Left kidney (tissue), 1 donor: ENCODE measurements at regions not wholly inside any gene's neighbourhood (a gene's known extent, or its start where the extent isn't known, plus 50 kb on each side); places are given as distances from the start of the nearest gene placed in this dataset.

Source experiments
- DNase-seq: peaks from one replicate; pipeline ENCODE4 v3.0.0-alpha.2; 2013

DNA sequence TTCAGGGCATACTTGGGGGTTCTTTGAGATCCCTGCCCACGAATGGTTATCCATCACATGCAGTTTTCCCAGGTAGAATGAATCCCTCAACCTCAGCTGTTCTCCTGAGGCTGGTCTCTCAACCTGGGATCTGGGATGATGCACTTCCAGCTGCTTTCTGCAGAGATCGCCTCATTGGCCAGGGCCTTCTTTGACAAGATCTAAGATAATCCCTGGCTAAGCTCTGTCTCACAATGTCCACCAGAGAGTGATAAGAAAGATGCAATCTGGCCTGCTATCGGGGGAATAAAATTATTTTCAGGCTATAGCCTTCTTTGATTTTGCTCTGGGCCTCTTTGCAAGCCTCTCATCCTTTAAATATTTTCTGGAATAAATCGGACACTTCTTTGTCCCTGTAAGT is 1021.1 kb downstream of the EFNB2 start:
- no peak for DNase-seq

DNA sequence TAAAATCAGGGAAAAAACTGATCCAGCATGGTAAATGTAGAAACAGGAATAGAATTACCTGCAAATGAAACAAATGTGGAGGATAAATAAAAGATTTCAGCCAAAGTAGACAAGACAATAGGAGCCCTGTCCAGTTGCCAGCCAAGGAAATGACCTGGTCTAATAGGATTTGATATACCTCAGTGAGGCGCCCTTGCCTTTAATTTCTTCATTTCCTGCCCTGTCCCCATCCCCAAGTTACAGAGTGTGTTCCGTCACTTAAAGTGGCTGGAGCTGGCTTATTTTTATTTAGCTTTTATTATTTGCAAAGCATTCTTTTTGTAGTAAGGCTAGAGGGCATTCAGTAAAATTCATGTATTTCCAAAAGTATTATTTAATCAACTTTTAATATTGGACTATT is 1022.0 kb downstream of the EFNB2 start:
- DNase-seq = no peak

DNA sequence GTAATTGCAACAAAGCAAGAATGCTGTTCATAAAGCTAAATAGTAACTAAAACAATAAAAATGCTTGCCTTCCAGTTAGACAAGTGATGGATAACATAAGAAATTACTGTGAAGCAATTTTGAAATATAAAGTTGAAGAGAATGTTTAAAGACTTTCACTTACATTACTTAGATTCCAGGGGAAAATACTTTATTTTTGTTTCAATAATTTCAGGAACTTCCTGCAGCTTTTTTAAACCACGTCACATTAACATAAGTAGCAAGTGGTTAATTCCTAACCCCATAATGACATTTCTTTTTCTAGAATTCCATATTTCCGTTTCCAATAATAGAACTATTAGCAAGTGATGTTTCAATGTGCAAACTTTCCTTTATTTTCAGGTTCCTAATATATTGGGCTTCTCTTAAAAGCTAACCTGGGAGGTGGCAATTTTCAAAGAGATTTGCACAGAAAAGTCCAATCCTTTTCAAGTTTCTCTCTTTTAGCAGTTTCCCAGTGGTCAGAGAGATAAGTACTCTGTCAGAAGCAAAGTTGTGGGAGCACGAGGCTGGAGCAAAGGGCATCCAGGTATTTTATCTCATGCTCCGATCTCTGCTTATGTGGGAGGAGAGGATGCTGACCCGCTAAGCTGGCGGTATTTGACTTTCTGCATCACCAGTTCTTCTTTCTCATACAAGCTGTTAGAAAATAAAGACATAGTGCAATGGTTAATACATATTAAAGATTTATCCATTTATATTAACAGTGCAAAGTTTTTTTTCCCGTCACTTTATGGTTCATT is 1025.3 kb downstream of the EFNB2 start:
- DNase-seq = peak; percentile 17

DNA sequence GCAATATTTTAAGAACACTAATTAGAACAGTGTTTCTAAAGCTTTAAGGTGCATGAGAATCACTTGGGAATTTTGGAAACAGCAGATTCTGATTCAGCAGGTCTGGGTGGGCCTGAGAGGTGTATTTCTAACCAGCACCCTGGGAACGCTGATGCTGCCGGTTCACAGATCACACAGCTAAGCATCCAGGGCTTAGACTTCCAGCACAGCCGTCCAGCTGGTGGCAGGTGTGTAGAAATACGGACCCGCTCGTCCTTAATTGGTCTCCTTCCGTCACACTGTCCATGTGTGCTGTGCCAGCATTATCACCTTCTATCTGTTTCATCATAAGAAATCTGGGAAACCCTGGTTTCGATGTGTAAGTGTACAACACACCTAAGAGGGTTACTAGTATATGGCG is 1029.0 kb downstream of the EFNB2 start:
- no peak for DNase-seq

DNA sequence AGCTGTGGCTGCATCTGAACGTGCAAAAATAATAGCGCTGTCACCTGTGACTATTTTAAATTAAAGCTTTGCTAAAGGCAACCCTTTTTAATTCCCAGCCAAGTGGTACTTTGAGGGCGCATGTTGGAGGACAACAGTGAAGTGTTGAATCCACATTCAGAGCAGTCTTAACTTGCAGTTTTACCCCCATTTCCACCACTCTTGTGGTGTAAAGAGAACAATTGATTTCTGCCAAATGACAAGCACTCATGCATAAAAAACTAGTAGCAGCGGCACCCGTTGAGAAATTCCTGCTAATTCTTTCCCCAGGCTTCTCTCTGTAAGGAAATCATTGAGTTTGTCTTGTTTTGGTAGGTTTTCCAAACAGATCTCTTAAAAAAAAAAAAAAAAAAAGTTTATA is 1033.3 kb downstream of the EFNB2 start:
- no peak for DNase-seq

DNA sequence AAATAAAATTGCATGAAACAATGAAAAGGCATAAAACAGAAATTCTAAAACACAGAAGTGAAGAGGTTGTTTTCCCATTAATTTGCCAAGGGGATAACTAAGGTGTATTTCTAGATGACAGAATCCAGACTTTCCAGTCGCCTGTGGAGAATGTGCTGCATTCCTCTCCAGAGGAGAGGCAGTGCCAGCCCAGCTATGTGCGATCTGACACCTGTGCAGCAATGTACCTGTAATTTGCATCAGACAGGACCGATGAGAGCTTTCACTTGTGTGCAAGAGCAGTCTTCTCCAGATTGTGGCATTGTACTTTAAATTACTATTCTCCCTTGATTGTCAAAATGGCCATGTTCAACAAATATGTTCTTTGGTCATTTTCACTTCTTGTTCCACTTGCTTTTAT is 1037.9 kb downstream of the EFNB2 start:
- no peak for DNase-seq

DNA sequence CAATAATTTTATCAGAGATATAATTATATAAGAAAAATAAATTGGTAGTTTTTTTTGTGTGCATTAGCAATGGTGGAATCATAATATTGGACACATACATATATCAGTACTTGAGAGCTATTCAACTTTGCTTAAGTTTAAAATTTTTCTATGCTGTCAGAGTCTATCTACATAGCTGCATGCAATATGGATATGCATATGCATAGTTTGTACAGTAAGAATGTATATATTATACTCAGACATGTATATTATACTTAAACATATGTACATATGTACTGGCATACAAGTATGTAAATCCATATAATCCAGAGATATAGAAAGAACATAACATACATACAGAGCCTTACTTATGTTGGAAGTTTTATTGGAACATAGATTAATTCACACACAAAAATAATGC is 1043.2 kb downstream of the EFNB2 start:
- no peak for DNase-seq

DNA sequence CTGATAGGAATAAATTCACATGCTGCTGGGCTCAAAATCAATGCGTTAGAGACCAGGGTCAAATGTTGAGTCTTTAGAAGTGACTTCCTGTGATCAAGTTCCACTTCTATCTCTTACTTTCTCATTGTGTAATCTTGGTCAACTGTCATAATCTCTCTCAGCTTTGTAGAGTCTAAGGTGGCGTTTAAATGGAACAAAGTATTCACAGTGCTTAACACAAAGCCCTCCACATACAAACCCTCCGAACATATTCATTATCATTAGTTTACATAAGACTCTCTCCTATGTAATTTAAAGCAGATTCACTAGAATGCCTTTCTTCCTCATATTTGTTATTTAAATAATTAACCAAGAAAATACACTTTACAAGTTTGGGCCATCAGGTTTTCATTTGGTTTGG is 1044.1 kb downstream of the EFNB2 start:
- no peak for DNase-seq

DNA sequence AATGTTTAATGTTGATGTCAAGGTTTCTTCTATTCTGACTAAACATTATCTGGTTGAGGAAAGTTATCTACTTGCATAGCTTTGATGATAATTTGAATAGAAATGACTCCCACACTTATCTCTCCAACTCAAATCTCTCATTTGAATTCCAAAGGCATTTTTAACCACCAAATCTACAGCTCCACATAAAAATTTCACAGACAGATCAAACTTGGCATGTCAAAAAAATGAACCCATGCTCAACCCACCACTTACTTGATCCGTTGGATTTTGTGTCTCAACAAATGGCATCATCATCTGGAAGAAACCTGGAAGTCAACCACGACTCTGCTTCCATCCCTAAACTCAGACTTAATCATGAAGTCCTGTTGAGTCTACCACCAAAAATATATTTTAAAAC is 1050.4 kb downstream of the EFNB2 start:
- DNase-seq = no peak

DNA sequence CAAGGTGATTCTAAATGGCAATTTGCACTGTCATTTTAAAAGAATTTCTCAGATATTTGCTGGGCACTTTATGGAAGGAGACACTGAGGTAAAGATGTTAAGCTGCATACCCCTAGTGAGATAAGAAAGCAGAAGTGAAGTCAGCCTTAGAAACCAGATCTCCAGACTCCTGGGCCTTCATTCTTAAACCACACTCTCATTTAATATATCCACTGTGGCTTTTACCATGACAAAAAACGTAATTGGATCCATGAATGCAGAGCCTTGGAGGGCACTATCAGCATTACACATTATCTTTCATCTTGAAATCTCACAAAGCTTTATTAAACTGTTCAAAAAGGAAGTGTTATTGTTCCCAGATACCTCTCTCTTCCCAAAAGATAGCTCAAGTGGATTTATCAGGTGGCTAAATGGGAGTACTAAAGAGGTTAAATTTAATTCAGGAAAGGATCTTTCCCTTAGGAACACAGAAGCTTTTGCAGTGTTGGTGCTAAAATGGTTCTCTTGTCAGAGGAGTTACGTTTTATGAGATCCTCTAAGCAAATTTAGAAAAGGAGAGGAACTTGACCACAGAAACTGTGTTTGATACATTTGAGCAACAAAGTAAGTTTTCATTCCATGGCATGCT is 1060.4 kb downstream of the EFNB2 start:
- DNase-seq = no peak

DNA sequence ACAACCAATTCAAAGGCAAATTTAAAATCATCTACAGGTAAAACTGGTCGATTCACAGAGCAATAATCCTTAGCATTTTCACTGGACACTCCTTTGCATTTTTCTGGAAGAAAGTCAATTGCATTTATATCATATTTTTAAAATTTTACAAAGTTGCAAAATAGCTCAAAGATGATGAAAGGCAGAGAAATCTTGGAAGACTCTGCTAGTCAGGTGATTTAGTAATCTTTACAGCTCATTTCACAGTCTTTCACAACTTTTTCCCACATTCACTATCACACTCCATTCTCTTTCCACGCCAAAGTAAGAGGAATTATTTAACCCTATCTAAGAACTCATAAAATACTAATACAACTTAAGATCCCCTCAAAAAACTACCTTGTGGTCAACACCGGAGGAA is 1063.8 kb downstream of the EFNB2 start:
- DNase-seq = no peak

DNA sequence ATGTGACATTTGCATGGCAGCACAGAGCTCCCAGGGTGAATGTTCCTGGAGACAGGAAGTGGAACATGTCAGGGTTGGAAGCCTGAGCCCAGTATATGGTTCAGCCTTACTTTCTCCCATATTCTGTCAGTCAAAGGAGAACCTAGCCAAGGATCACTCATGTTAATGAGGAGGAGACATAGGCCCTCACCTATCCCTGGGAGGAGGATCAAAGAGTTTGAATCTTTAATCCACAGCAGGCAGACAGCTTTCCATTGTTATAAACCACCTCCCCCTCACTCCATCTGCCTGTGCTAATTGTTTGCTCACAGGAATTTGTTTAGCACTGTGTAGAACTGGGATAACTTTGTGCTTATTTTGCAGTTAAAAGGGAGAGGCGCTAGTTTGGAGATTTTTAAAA is 1069.1 kb downstream of the EFNB2 start:
- no peak for DNase-seq

DNA sequence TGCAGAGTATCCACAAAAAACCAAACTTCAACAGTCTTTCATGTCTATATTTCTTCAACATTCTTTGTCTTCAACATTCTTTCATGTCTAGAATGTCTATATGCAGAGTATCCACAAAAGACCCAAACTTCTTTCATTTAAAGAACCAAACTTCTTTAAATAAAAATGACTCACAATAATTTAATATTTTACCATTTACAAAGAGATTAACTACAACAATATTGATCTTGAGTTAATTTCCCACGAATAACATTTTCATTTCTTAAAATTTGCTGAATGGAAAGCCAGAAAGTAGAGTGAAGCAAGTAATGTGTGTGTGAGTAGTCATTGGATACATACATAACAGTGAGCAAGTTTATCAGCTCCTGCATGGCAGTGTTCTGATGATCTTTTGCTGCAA is 1069.7 kb downstream of the EFNB2 start, which contains the start of gene DAOA:
TSS of gene DAOA (plus strand) at position 301 of the 400 bp plus-strand sequence.
- DNase-seq = no peak

DNA sequence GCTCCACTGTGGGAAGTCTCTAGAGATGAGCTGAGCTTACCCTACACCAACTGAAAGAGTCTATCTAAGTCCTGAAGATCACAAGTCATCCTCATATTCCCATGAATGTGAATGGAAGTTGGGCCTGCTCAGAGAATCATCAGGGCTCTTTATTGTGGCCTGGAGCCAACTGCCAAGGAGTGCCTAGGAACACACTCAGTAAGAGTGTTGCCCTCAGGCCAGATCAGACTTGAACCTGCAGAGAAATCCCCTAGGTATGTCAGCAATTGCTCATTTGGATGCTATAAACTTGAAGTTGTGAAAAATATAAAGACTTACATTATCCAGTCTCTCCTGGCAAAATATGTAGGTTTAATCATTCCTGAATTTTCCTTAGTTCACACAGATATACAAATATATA is 1070.2 kb downstream of the EFNB2 start:
- no peak for DNase-seq

DNA sequence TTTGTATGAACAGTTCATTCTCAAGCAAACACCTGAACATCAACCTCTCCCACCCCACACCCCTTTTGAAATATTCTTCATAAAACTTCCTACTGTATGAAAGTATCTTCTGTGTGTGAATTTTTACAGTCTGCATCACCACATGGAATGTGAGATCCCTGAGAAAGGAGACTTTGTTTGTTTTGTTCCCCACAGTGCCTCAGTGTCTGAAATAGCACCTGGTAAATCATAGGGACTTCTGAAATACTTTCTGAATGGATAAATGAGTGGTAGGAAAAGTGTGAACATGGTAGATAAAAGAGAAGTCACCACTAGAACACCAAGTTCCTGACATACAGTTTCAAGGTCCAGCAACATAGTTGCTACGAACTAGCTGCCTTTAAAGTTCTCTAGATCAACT is 1071.2 kb downstream of the EFNB2 start:
- DNase-seq = no peak

DNA sequence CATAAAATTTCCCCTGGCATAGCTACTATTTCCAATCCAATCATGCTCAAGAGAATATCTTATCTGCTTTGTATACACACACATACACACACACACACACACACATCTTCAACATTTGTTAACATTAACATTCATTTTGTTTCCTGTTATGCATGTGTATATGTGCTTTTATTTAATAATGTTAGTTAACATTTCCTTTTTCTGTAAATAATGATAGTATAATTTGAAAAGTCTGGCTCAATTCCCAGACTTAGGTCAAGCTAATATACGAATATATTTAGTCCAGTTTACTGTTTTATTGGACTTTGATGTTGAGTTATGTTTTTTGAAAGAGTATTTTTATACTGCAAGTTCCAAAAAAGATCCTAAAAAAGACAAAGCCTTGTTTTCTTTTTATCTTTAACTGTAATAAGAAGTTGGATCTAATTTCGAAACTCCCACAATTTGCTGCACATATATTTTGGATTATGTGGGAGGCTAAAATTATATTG is 1072.4 kb downstream of the EFNB2 start:
- DNase-seq = peak; percentile 85

DNA sequence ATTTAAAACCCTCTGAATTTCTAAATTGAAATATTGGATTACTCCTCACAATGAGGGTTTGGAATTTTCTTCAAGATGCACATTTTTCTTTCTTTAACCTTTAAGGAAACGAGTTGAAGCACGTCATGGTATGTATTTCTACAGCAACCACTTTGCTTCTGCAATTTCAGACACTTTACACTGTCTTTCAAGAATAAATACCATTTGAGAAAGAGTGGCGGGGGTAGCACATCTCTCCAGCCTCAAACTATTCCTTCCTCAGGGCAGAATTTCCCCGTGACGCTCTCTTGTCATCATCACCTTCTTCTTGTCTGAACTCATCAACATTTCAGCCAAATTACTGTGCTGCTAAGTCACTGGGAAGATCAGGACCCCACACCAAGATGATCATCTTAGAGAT is 1073.4 kb downstream of the EFNB2 start:
- no peak for DNase-seq

DNA sequence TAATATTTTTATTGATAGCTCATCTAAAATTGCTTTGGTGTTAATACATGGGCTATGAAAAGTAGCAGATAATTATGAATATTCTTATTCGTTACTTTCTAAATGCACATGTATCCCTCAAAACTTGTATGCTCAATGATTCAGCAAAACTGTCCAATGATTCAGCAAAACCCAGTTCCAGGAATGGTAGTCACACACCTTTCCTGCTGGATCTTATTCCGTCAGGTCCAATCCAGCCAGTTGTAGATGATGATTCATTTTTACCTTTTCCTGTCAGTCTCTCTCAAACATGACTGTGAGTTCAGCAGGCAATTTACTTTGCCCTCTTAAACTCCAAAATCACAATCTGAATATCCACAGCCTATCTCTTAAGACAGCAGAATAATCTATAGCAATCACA is 1082.6 kb downstream of the EFNB2 start:
- no peak for DNase-seq

DNA sequence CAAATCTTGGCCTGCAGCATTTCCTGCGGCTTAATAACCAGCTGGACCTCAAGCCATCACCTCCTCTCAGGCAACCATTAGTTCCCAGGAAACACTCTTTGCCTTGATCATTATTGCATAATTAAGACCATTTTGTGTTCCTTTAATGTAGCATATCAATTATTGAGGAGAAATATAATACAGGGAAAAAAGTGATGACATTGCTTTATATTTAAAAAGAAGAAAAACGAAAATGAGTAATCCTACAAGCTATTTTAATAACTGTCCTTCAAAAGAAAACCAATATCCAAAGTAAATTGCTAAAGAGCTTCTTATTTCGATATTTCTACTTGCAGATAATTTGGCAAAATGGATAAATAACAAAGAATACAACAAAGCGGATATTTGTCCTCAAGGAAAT is 1084.7 kb downstream of the EFNB2 start:
- DNase-seq = no peak

DNA sequence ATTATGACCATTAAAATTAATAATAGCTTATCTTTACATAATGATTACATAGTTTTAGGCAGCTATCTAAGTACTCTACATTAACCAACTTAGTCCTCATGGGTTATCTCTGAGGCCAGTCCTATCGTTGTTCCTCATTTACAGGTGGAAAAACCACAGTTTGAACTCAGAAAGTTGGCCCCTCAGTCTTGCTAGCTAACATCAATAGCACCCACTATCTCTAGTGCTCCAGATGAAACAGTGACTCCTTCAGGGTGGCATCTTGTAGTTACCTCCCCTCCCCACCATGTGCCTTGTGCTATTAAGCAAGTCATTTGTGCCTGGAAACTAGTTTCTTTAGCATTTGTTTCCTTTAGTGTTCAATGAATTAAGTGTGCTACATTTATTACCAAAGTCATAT is 1086.7 kb downstream of the EFNB2 start:
- no peak for DNase-seq

DNA sequence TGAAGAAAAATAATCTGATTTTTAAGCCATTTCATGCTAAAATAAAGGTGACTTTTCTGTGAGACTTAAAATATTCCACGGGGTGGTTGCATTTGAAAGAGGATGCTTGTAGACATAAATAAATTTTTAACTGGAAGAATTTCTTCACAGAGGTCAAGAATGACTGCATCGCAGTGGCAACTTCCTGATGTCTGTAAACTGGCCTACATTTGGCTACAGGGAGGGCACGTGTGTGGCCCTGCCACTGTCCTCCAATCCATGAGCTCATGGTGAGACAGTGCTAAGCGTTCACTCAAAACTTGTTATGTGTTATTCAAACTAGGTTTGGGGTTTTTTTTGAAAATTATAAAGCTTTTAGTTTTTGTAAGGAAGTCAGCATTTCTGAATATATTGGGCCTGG is 1089.3 kb downstream of the EFNB2 start:
- no peak for DNase-seq

DNA sequence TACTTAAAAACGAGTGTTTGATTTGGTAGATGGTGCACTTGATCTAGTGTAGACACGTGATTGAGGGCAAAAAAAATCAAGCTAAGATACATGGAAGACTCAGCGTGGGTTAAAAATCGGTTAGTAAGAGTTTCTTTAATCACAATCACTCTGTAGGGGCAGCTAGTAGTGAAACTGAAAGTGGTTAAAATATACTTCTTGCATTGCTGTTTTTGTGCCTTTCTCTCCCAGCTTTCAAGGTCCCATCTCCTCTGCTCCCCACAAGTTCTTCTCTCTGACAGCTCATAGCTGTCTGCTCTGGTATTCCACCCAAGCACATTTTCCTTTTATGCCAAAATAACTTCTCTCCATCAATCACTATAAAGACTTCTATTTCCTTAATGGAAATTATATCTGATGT is 1089.7 kb downstream of the EFNB2 start:
- no peak for DNase-seq

DNA sequence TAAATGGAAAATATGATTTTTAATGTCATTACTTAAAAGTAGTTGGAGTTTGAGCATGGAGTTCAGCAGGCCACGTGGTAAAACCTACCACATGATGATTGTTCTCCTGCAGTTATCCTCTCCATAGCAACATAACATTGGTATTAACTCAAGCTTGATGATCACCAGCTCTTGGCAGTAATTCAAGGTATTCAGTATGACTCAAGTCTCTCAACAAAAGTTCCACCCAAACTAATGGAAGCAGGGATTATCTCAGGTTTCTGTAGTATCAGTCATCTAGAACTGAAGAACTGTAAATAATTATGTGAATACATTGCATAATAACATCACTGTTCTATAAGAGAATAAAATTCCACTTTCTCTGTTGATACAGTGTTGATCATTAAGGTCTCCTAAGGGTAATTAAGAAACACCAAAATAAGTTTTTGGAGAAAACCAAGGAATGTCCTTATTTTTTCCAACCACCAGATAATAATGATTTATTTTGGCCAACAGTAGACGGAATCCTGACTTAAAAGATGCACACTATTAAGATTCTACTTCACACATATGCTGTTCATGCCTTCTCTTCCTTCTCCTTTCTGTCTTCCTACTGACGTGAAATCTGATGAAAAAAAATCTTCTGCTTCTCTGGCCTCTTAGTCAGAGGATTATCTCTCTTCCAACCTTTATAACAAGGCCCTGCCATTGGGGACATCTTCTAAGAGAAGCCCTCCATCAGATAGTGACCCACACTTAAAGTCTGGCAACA is 1092.3 kb downstream of the EFNB2 start:
- DNase-seq = no peak
